Thyroid gland (tissue), 4 donors: ENCODE measurements at regions not wholly inside any gene's neighbourhood (a gene's known extent, or its start where the extent isn't known, plus 50 kb on each side); places are given as distances from the start of the nearest gene placed in this dataset.

ENCODE experiments used
- POLR2A ChIP-seq, 2 donors: fragments of 450-650 bp; IDR thresholded peaks; one replicate each; pipeline ENCODE4 v1.6.1; 2017; ENCODE audit warnings: antibody characterized with exemption in 2 of 2, mild to moderate bottlenecking in 2 of 2, moderate library complexity in 1 of 2
- TF ChIP-seq, protein P1 (sequence below), 6 experiments: fragments of 200-600 bp in 3 of 6; fragments of 450-650 bp in 3 of 6; sonication (generic) in 3 of 6; IDR thresholded peaks; one replicate each; pipeline ENCODE4 v1.5.1; 2016 to 2019; ENCODE audit warnings: antibody characterized with exemption in 6 of 6, mild to moderate bottlenecking in 2 of 6, inconsistent platforms in 1 of 6, moderate library complexity in 1 of 6

DNA sequence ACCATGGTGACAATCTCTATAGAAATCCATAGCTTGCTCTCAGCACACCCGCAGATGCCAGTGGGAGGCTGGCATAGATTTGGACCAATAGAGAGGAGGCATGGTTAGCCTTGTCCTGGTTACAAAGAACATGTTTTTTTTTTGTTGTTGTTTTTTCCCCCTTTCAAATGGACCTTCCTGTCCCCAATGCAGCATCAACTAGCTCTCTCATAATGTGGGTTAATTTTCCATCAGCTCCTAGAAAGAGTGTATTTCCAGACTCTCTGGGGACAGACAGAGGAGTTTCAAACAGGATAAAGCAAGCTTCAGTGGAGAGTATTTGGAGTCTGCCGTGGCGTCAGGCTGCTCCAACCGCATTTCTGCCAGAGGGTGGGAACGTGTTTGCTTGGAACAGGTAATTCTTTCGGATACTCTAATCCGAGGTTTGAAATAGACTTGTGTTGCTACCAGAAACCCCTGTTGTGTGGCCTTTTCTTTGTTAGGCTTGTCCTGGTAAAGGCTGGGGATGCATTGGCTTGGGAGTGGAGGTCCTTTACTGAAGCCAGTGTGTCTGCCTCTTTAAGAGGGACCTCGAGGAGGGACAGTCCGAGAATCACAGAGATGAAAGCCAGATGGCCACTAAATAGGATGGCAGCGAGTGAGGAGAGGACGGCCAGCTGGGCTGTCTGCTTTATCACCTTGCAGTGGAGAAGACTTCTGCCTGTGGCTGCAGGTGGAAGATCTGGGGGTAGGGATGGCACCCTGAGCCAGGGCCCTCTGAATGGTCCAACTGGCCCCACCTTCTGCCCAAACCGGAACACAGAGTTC lies 130.5 kb upstream of the CPEB4 start:
- TF ChIP-seq, protein P1, sequence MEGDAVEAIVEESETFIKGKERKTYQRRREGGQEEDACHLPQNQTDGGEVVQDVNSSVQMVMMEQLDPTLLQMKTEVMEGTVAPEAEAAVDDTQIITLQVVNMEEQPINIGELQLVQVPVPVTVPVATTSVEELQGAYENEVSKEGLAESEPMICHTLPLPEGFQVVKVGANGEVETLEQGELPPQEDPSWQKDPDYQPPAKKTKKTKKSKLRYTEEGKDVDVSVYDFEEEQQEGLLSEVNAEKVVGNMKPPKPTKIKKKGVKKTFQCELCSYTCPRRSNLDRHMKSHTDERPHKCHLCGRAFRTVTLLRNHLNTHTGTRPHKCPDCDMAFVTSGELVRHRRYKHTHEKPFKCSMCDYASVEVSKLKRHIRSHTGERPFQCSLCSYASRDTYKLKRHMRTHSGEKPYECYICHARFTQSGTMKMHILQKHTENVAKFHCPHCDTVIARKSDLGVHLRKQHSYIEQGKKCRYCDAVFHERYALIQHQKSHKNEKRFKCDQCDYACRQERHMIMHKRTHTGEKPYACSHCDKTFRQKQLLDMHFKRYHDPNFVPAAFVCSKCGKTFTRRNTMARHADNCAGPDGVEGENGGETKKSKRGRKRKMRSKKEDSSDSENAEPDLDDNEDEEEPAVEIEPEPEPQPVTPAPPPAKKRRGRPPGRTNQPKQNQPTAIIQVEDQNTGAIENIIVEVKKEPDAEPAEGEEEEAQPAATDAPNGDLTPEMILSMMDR (IDR thresholded peaks at IDR 0.05): no peak
- no peak for TF ChIP-seq POLR2A (IDR thresholded peaks at IDR 0.05)
